Transverse colon (tissue), 4 donors: ENCODE measurements at regions not wholly inside any gene's neighbourhood (a gene's known extent, or its start where the extent isn't known, plus 50 kb on each side); places are given as distances from the start of the nearest gene placed in this dataset.

Experiments used
- CTCF ChIP-seq, 5 experiments: fragments of 200-600 bp in 3 of 5; fragments of 450-650 bp in 2 of 5; sonication (generic) in 3 of 5; IDR thresholded peaks; 1 replicate in 2 of 5; 2 replicates in 3 of 5; pipeline ENCODE4 v1.5.1; 2016 to 2017; ENCODE audit warnings: antibody characterized with exemption in 5 of 5, inconsistent platforms in 3 of 5, mild to moderate bottlenecking in 2 of 5, moderate library complexity in 1 of 5
- EP300 ChIP-seq: sonication (generic); formaldehyde crosslinking; IDR thresholded peaks from one replicate; pipeline ENCODE4 v1.6.1; 2017; ENCODE audit warnings: antibody characterized with exemption, low read depth
- POLR2A ChIP-seq: fragments of 450-650 bp; IDR thresholded peaks from one replicate; pipeline ENCODE4 v1.6.1; 2016; ENCODE audit warnings: antibody characterized with exemption, mild to moderate bottlenecking, moderate library complexity
- POLR2AphosphoS5 ChIP-seq, 3 donors: sonication (generic); formaldehyde crosslinking; IDR thresholded peaks; one replicate each; pipeline ENCODE4 v1.6.1; 2016; ENCODE audit warnings: antibody characterized with exemption in 3 of 3

GRCh38 chr17:37833237-37833859 lies 88.5 kb upstream of the HNF1B start:
- TF ChIP-seq POLR2A (no peak), CTCF (IDR thresholded peaks at IDR 0.05) (no peak), EP300 (no peak), POLR2AphosphoS5 (IDR thresholded peaks at IDR 0.05) (no peak)
